NCI-H2196 (cell line): ENCODE measurements at regions not wholly inside any gene's neighbourhood (a gene's known extent, or its start where the extent isn't known, plus 50 kb on each side); places are given as distances from the start of the nearest gene placed in this dataset.
"Not testable (repeated sequence)": the region's sequence is repeated elsewhere in the genome, so short reads cannot be mapped to it uniquely, and the experiment has no call there.

Experiments used
- DNase-seq: peaks from one replicate; lab custom pipeline; 2025; ENCODE audit not compliant: unreplicated experiment; lab: John Stamatoyannopoulos, UW

GRCh38 chr13:27327633-27328032, 57.0 kb downstream of the RASL11A start:
- DNase-seq: no peak

DNA sequence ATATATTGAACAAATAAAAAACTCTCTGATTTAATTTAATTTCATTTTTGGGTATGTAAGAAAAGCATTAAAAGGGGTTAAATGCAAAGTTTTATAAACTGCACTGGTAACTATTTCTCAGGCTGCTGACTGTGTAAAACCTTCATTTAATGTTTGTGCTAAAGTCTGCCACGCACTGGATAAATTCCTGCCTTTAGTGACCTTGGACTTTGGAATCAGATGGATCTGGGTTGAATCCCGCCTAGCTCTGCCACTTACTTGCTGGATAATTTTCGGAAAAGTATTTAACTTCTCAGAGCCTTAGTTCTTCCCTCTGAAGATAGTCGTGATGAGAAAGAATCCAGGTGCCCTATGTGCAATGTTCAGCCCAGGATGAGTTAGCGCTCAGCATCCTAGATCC, 58.6 kb downstream of the RASL11A start:
- no peak for DNase-seq

DNA sequence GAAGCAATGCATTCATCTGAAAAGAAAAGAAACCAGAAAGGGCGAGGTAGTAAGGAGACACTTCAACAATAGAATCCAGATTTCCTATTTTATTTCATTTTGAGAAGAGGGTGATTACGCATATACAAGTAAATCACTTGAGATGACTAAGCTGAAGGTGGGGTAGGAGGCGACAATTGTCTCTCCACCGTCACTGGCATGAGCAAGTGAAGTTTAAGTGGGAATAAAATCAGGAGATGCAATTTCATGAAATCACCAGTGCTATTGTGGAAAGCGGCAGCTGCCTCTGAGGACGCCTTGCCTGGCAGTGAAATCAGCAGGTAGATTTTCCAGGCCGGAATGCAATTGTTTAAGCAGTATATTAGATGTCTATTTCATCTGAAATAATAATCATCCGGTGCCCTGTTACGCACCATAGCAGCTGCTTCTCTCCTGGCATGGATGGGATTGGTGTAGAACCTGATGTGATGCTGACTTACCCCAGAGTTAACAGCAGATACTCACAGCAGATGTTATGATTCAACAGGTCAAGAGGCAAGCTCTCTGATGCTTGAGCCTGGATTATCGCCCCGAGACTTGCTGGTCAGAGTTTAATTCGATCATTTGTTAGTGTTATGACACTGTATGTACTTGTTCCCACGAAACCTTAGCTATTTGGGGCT, 64.3 kb downstream of the RASL11A start:
- peak; percentile 57 for DNase-seq

DNA sequence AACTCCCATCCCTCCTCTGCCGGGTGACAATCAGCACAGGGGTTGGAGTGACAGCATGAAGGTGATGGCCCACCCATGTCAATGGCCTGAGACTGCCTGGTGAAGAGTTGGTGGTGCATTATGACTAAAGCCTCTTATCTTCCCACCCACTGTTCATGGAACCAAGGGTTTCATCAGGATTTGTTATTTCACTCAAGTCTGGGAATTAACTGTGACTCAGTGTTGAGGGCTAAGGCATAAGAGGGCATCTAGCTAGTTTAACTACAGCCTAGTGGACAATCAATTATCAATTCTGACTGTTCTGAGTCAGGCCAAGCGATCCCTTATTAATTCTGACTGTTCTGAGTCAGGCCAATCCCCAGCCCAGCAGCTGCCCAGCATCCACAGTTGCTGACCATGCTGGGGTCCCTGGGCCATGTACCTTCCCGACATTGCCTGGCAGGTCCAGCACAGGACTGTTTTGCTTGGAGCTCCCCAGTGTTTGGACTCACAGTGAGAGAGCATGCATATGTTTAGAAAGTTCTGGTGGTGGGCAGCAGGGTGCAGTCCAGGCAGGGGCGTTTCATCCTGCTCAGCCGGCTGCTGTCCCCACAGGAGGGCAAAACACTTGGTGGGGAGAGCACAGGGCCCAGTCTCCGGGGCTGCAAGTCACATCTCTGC, 65.5 kb downstream of the RASL11A start:
- no peak for DNase-seq

DNA sequence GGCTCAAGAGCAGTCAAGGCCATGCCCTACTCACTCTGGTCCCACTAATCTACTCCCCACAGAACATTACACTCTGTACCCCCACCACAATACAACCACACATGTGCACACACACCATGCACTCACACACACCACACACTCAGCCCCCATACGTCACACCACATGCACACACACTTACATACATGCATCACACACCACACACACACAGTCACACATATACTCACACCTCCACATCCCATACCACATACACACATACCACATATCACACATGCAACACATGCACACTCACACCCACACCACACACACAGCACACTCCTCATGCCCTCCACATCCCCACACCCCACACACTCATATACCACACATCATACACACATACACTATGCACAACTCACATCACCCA, 67.6 kb downstream of the RASL11A start:
- no peak for DNase-seq

DNA sequence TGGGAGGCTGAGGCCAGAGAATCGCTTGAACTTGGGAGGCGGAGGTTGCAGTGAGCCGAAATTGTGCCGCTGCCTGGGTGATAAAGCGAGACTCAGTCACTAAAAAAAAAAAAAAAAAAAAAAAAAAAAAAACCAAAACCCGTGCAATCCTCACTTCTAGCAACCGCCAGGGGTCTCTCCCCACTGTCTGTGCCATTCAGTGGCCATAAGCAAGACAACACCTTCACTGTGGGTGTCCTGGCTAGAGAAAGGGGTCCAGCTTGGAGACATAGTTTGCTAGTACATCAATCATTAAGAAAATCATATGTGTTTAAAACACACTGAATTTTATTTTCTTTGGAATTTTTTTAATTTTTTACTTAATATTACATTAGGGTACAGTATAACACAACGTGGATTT, 68.2 kb downstream of the RASL11A start:
- DNase-seq: no peak

DNA sequence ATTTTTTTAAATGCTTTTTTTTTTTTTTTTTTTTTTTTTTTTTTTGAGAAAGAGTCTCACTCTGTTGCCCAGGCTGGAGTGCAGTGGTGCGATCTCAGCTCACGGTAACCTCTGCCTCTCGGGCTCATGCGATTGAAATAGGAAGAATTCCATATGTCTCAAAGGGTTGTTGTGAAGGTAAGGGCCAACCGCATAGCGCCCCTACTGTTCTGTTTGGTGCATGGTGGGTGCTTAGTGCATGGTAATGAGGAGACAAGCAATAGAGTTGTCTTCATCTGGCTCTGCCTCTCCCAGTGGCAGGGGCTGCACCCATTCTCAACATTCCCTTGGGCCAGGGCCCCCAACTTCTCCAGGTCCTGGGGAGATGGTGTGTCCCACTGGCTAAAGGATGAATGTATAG, 68.7 kb downstream of the RASL11A start:
- DNase-seq: no peak

GRCh38 chr13:27341616-27342015, 71.0 kb downstream of the RASL11A start:
- peak; percentile 12 for DNase-seq

GRCh38 chr13:27347211-27347772, 76.7 kb downstream of the RASL11A start:
- DNase-seq: no peak

- no peak for DNase-seq
Observed at GRCh38 chr13:27348461-27348860, 76.0 kb upstream of the GTF3A start.

- DNase-seq: no peak
Observed at GRCh38 chr13:27349458-27349857, 75.0 kb upstream of the GTF3A start.

- not testable (repeated sequence) for DNase-seq
Observed at GRCh38 chr13:27350825-27351224, 73.6 kb upstream of the GTF3A start.

DNA sequence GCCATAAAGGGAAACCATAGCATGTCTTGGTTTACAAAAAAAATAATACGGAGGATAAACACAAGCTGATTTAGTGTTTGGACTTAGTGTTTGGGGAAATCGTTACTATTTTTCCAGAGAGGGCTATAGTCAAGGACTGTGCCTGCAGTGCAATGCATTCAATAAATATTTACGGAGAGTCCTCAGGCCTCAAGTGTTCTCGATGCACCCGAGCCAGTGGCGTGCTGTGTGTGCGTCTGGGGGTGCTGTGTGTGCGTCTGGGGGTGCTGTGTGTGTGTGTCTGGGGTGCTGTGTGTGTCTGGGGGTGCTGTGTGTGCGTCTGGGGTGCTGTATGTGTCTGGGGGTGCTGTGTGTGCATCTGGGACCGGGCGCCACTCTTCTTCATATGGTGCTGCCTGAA, 71.7 kb upstream of the GTF3A start:
- DNase-seq: no peak

DNA sequence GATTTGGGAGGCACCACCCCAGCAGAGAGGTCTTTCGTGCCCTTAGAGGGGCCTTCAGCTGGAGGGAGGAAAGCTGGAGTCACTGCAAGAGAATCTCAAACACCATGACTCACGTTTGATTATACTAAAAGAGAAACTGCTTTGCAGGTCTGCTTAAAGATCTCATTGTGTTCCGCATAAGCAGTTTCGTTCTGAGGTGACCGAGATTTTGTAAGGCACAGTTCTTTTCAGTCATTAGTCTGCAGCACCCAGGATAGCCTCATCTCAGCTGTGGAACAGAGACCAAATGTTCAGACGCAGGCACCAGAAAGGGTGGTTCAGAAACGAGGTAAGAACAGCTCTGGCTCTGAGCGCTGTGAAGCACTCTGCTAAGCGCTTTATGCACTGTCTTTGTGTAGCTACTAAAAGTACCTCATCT, 71.2 kb upstream of the GTF3A start:
- DNase-seq: no peak

GRCh38 chr13:27353708-27354107, 70.7 kb upstream of the GTF3A start:
- DNase-seq: no peak

DNA sequence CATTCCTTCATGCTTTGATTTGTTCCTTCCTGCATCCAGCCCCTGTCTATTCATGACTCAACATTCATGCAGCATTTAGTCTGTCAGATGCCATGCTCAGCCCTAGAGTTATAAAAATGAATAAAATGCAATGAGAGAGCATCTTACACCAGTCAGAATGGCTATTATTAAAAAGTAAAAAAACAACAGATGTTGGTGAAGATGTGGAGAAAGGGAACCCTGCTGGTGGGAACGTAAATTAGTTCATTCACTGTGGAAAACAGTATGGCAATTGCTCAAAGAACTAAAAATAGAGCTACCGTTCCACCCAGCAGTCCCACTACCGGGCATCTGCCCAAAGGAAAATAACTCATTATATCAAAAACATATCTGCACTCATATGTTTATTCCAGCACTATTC, 70.0 kb upstream of the GTF3A start:
- DNase-seq: no peak

GRCh38 chr13:27355894-27356293, 68.5 kb upstream of the GTF3A start:
- no peak for DNase-seq

DNA sequence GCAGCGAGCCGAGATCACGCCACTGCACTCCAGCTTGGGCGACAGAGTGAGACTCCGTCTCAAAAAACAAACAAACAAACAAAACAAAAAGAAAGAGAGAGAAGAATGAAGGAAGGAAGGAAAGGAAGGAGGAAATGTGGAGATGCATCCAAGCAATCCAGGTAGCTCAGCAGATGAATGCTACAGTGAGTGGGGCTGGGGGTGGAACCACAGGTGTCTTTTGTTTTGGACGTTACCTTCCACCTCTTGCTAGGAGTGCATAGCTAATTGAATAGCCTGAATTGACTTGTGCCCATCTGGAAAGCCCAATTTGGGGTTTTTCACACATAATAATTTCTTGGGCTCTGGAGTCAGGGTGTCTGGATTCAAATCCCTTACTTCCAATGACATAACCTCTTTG, 66.0 kb upstream of the GTF3A start:
- DNase-seq: no peak

GRCh38 chr13:27359199-27359821, 65.1 kb upstream of the GTF3A start:
- peak; percentile 46 for DNase-seq

DNA sequence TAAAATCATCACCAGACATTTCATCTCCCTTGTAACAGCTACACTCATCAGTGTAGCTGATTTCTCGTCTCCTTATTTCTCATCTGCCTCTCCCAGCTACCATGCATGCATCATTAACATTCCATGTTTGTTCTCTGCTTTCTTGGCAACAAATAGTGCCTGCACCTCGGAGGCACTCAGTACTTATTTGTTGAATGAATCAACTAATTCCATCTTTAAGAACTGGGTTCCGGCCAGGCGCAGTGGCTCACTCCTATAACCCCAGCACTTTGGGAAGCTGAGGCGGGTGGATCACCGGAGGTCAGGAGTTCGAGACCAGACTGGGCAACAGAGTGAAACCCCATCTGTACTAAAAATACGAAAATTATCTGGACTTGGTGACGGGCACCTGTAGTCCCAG, 63.9 kb upstream of the GTF3A start:
- DNase-seq: no peak

DNA sequence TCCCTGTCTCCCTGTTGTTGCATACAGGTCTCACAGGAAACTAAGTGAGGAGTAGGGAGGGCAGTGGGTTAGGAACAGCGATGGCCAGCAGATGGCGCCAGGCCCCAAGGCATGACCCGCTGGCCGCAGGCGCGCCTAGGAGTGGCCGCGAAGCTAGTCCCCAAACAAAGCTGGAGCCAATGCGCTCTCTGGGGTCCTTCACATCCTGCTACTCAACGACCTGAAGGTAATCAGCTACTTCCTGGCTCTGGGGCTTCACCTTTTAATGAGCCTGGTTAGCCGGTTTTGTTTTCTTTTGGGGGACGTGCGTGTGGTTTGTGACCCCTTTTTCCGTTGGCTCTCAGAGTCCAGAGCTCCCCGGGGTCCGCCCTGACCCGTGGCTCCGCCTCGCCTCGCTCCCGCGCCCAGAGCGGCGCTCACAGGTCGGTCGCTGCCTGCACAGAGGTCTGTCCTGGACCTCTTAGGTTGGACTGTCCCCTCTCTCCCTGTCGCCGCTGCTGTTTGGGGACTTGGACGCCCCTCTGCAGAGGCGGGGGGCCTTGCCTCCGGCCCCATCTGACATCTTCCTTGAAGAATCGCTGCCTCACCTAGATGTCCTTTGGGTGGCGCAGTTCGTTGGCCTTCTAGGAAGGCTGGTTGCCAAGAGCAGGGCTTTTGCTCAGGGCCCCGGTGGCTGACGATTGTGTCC, 62.2 kb upstream of the GTF3A start:
- DNase-seq: peak; percentile 67

GRCh38 chr13:27363637-27364036, 60.8 kb upstream of the GTF3A start:
- not testable (repeated sequence) for DNase-seq
